ENCODE measurements at regions not wholly inside any gene's neighbourhood (a gene's known extent, or its start where the extent isn't known, plus 50 kb on each side); places are given as distances from the start of the nearest gene placed in this dataset.
"Not testable (repeated sequence)": the region's sequence is repeated elsewhere in the genome, so short reads cannot be mapped to it uniquely, and the experiment has no call there.

GRCh38 chr4:82140422-82140821 is 233.4 kb downstream of the HNRNPD start:
- no peak overlapping the region for H3K9ac ChIP-seq (ENCODE audit: low read length)
- H3K4me1 ChIP-seq (ENCODE audit: control insufficient read depth, insufficient read depth, low read length): peaks cover 9% of the 10 kb centered on the region
- no peak overlapping the region for H3K4me3 ChIP-seq (ENCODE audit: low read length)
- no peaks in the 10 kb centered on the region for H3K36me3 ChIP-seq (ENCODE audit: control insufficient read depth, insufficient read depth, low read length)
- no peaks in the 10 kb centered on the region for H3K9me3 ChIP-seq (ENCODE audit: control insufficient read depth, low read length)
- no peaks in the 10 kb centered on the region for H3K27me3 ChIP-seq (ENCODE audit: control insufficient read depth, insufficient read depth, low read length)

- Histone ChIP-seq H3K4me1 (ENCODE audit: control insufficient read depth, insufficient read depth, low read length) (peaks cover 6% of the 10 kb centered on the region), H3K9ac (ENCODE audit: low read length) (no peak overlapping the region), H3K9me3 (ENCODE audit: control insufficient read depth, low read length) (no peaks in the 10 kb centered on the region), H3K27me3 (ENCODE audit: control insufficient read depth, insufficient read depth, low read length) (no peaks in the 10 kb centered on the region), H3K36me3 (ENCODE audit: control insufficient read depth, insufficient read depth, low read length) (no peaks in the 10 kb centered on the region), H3K4me3 (ENCODE audit: low read length) (no peak overlapping the region)
Observed at GRCh38 chr4:82139287-82139686, 234.5 kb downstream of the HNRNPD start.

DNA sequence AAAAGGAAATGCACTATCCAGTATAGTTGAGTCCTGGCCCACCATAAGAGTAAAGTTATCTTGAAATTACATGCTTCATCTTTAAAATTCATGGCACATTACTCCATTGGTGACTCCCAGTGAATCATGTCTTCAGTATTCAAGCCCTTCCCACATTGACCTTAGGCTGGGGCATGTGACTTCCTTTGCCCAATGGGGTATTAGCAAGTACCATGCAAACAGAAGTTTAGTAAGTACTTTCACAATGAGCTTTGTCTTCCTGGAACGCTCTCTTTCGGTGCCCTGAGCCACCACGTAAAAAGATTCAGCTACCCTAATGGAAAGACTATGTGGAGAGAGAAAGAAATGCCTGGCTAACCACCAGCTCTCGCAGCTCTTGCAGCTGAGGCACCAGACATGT is 235.4 kb downstream of the HNRNPD start:
- no peaks in the 10 kb centered on the region for H3K36me3 ChIP-seq (ENCODE audit: control insufficient read depth, insufficient read depth, low read length)
- no peak overlapping the region for H3K4me3 ChIP-seq (ENCODE audit: low read length)
- H3K9ac ChIP-seq (ENCODE audit: low read length): no peak overlapping the region
- H3K27me3 ChIP-seq (ENCODE audit: control insufficient read depth, insufficient read depth, low read length): no peaks in the 10 kb centered on the region
- no peaks in the 10 kb centered on the region for H3K4me1 ChIP-seq (ENCODE audit: control insufficient read depth, insufficient read depth, low read length)
- no peaks in the 10 kb centered on the region for H3K9me3 ChIP-seq (ENCODE audit: control insufficient read depth, low read length)

DNA sequence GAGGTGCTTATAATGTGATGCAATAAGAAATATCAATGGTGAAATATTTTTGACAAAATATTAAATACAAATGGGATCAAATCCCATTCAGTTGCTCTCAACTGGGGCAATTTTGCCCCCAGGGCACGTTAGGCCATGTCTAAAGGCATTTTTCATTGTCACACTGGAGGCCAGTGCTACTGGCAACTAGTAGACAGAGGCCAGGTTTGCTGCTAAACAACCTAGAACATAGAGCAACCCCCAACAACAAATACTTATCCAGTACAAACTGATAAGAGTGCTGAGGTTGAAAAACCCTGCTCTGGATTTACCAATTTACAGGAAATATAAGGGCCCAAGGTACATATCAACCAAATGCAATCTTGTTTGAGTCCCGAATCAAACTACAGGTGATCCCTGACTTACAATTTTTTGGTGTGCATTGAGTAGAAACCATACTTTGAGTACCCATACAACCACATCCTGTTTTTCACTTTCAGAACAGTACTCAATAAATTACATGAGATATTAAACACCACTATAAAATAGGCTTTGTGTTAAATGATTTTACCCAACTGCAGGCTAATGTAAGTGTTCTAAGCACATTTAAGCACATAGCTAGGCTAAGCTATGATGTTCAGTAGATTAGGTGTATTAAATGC is 237.5 kb downstream of the HNRNPD start:
- Histone ChIP-seq H3K4me3 (ENCODE audit: low read length) (no peak overlapping the region), H3K9ac (ENCODE audit: low read length) (no peak overlapping the region), H3K36me3 (ENCODE audit: control insufficient read depth, insufficient read depth, low read length) (no peaks in the 10 kb centered on the region), H3K27me3 (ENCODE audit: control insufficient read depth, insufficient read depth, low read length) (no peaks in the 10 kb centered on the region), H3K9me3 (ENCODE audit: control insufficient read depth, low read length) (no peaks in the 10 kb centered on the region), H3K4me1 (ENCODE audit: control insufficient read depth, insufficient read depth, low read length) (no peaks in the 10 kb centered on the region)

GRCh38 chr4:82128355-82128754 is 245.4 kb downstream of the HNRNPD start:
- H3K36me3 ChIP-seq (ENCODE audit: control insufficient read depth, insufficient read depth, low read length): no peaks in the 10 kb centered on the region
- H3K4me1 ChIP-seq (ENCODE audit: control insufficient read depth, insufficient read depth, low read length): no peaks in the 10 kb centered on the region
- no peak overlapping the region for H3K4me3 ChIP-seq (ENCODE audit: low read length)
- H3K27me3 ChIP-seq (ENCODE audit: control insufficient read depth, insufficient read depth, low read length): no peaks in the 10 kb centered on the region
- no peaks in the 10 kb centered on the region for H3K9me3 ChIP-seq (ENCODE audit: control insufficient read depth, low read length)
- no peak overlapping the region for H3K9ac ChIP-seq (ENCODE audit: low read length)

- Histone ChIP-seq H3K4me1 (ENCODE audit: control insufficient read depth, insufficient read depth, low read length) (no peaks in the 10 kb centered on the region), H3K4me3 (ENCODE audit: low read length) (no peak overlapping the region)
Observed at GRCh38 chr4:82126512-82127040, 247.2 kb downstream of the HNRNPD start.

DNA sequence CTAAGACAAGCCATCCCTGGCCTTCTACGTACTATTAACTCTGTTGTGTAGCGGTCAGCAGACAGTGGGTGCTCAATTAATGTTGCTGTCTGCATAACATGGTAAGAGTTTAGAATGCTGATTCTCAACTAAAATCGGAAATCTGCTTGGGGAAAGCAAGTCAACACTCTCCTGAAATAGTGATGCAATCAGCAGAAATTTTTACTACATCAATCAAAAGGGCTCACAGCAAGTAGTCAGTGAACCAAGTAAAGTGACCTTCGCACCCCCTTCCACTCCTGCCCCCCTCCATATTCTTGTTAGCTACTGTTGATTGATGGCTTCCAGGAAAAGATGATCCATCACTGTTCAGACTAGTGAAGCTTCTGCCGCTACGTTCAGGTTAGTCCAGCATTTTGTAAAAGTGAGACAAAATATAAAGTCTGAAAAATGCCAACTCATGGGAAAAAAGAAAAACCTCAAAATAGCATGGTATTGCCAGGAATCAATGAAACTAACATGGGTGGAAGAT is 247.9 kb downstream of the HNRNPD start:
- H3K4me1 ChIP-seq (ENCODE audit: control insufficient read depth, insufficient read depth, low read length): no peaks in the 10 kb centered on the region
- no peaks in the 10 kb centered on the region for H3K27me3 ChIP-seq (ENCODE audit: control insufficient read depth, insufficient read depth, low read length)
- no peak overlapping the region for H3K4me3 ChIP-seq (ENCODE audit: low read length)
- no peaks in the 10 kb centered on the region for H3K36me3 ChIP-seq (ENCODE audit: control insufficient read depth, insufficient read depth, low read length)
- H3K9ac ChIP-seq (ENCODE audit: low read length): no peak overlapping the region
- H3K9me3 ChIP-seq (ENCODE audit: control insufficient read depth, low read length): no peaks in the 10 kb centered on the region

More at GRCh38 chr4:82126512-82127040, 247.2 kb downstream of the HNRNPD start:
- Histone ChIP-seq H3K36me3 (ENCODE audit: control insufficient read depth, insufficient read depth, low read length) (no peaks in the 10 kb centered on the region), H3K9ac (ENCODE audit: low read length) (no peak overlapping the region), H3K27me3 (ENCODE audit: control insufficient read depth, insufficient read depth, low read length) (no peaks in the 10 kb centered on the region), H3K9me3 (ENCODE audit: control insufficient read depth, low read length) (no peaks in the 10 kb centered on the region)

DNA sequence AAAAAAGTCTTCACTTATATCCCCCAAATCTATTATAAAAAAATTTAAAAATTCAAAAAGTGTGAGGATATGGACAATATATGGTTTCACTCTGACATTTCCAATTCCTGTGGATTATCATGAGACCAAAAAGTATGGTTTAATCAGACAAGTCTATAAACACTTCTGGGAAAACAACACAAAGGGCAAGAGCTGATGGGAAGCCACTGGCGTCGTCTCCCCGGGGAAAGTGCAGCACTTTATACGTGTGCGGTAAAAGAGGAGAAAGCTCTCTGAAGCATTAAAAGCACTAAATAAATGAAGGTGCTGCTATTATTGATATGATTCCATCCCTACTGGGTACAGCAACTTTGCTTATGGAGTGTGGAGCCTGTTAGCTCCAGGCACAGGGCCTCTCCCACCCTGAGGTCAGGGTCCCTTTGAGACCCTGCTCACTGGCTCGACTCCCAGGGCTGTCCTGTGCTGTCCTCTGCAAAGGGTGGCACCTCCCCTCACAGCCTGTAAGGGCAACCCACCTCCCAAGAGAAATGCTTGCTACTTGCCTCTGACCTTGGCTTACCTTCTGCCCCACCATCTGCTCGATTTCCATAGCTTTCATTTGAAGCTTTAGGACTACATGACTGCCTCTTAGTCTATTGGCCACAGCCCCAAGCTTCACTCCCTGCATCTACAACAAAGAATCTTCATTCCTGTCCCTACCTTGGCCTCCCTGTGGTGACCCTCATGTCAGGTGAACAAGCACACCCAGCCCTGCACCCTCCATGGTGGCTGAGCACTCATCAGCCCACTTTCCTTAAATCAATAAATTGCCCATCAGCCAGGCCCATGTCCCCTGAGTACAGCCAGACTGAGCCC is 248.6 kb downstream of the HNRNPD start:
- Histone ChIP-seq H3K36me3 (ENCODE audit: control insufficient read depth, insufficient read depth, low read length) (no peaks in the 10 kb centered on the region), H3K4me3 (ENCODE audit: low read length) (no peak overlapping the region), H3K9ac (ENCODE audit: low read length) (no peak overlapping the region), H3K9me3 (ENCODE audit: control insufficient read depth, low read length) (no peaks in the 10 kb centered on the region), H3K27me3 (ENCODE audit: control insufficient read depth, insufficient read depth, low read length) (no peaks in the 10 kb centered on the region), H3K4me1 (ENCODE audit: control insufficient read depth, insufficient read depth, low read length) (no peaks in the 10 kb centered on the region)

- Histone ChIP-seq H3K4me1 (ENCODE audit: control insufficient read depth, insufficient read depth, low read length) (no peaks in the 10 kb centered on the region), H3K9me3 (ENCODE audit: control insufficient read depth, low read length) (no peaks in the 10 kb centered on the region), H3K27me3 (ENCODE audit: control insufficient read depth, insufficient read depth, low read length) (no peaks in the 10 kb centered on the region), H3K9ac (ENCODE audit: low read length) (no peak overlapping the region), H3K36me3 (ENCODE audit: control insufficient read depth, insufficient read depth, low read length) (no peaks in the 10 kb centered on the region), H3K4me3 (ENCODE audit: low read length) (no peak overlapping the region)
Observed at GRCh38 chr4:82124365-82124764, 249.4 kb downstream of the HNRNPD start.

DNA sequence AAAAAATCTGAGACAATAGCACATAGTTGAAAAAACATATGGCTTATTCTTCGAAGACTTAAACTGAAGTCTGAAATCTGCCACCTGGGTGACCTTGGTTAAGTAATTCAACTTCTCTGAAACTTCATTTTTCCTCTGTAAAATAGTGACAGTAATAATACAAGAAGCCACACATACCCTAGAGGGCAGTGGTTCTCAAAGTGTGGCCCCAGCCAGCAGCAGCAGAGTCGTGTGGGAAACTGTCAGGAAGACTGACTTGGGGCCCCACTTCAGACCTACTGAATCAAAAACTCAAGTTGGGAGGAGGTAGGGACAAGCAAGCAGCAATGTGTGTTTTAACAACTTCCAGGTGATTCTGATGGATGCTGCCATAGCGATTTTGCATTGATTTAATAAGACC is 249.9 kb downstream of the HNRNPD start:
- no peak overlapping the region for H3K9ac ChIP-seq (ENCODE audit: low read length)
- no peaks in the 10 kb centered on the region for H3K36me3 ChIP-seq (ENCODE audit: control insufficient read depth, insufficient read depth, low read length)
- no peaks in the 10 kb centered on the region for H3K9me3 ChIP-seq (ENCODE audit: control insufficient read depth, low read length)
- no peaks in the 10 kb centered on the region for H3K27me3 ChIP-seq (ENCODE audit: control insufficient read depth, insufficient read depth, low read length)
- no peaks in the 10 kb centered on the region for H3K4me1 ChIP-seq (ENCODE audit: control insufficient read depth, insufficient read depth, low read length)
- no peak overlapping the region for H3K4me3 ChIP-seq (ENCODE audit: low read length)

GRCh38 chr4:82115183-82115582 is 258.6 kb downstream of the HNRNPD start:
- not testable (repeated sequence) for H3K36me3 ChIP-seq (ENCODE audit: control insufficient read depth, insufficient read depth, low read length); H3K4me1 ChIP-seq (ENCODE audit: control insufficient read depth, insufficient read depth, low read length); H3K9ac ChIP-seq (ENCODE audit: low read length); H3K27me3 ChIP-seq (ENCODE audit: control insufficient read depth, insufficient read depth, low read length); H3K9me3 ChIP-seq (ENCODE audit: control insufficient read depth, low read length); H3K4me3 ChIP-seq (ENCODE audit: low read length)

- Histone ChIP-seq H3K4me3 (ENCODE audit: low read length) (no peak overlapping the region), H3K27me3 (ENCODE audit: control insufficient read depth, insufficient read depth, low read length) (no peaks in the 10 kb centered on the region), H3K9me3 (ENCODE audit: control insufficient read depth, low read length) (no peaks in the 10 kb centered on the region), H3K4me1 (ENCODE audit: control insufficient read depth, insufficient read depth, low read length) (no peaks in the 10 kb centered on the region), H3K9ac (ENCODE audit: low read length) (no peak overlapping the region), H3K36me3 (ENCODE audit: control insufficient read depth, insufficient read depth, low read length) (no peaks in the 10 kb centered on the region)
Observed at GRCh38 chr4:82108506-82108905, 265.3 kb downstream of the HNRNPD start.

Data from mucosa of stomach (tissue), 1 donor.